ENCODE measurements at regions not wholly inside any gene's neighbourhood (a gene's known extent, or its start where the extent isn't known, plus 50 kb on each side); places are given as distances from the start of the nearest gene placed in this dataset.
"Not testable (repeated sequence)": the region's sequence is repeated elsewhere in the genome, so short reads cannot be mapped to it uniquely, and the experiment has no call there.

DNA sequence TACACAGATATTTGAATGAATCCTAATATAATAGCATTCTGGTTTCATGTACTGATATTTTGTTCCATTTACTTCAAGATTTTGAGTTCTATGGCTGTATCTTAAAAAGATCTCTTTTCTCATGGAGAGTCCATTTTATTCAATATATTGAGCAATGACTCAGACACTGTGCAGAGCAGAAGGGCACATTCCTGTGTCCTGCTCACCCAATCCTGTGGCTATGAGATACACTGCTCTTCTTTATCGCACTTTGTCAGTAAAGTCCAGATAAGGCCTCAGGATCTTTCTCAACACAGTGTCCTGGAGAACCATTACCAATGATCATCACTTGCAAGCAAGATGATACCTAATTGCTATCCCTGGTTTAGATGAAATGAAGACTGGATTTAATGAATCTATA, 155.0 kb downstream of the CYSLTR2 start:
- DNase-seq (ENCODE audit: low read depth in 2 of 2) = no peak

- no peak for DNase-seq (ENCODE audit: low read depth in 2 of 2)
These were observed 156.3 kb downstream of the CYSLTR2 start for GRCh38 chr13:48810013-48810412.

- no peak for DNase-seq (ENCODE audit: low read depth in 2 of 2)
These were observed 159.8 kb downstream of the CYSLTR2 start for GRCh38 chr13:48813518-48813917.

- no peak for DNase-seq (ENCODE audit: low read depth in 2 of 2)
These were observed 159.0 kb upstream of the FNDC3A start for GRCh38 chr13:48816700-48817099.

DNA sequence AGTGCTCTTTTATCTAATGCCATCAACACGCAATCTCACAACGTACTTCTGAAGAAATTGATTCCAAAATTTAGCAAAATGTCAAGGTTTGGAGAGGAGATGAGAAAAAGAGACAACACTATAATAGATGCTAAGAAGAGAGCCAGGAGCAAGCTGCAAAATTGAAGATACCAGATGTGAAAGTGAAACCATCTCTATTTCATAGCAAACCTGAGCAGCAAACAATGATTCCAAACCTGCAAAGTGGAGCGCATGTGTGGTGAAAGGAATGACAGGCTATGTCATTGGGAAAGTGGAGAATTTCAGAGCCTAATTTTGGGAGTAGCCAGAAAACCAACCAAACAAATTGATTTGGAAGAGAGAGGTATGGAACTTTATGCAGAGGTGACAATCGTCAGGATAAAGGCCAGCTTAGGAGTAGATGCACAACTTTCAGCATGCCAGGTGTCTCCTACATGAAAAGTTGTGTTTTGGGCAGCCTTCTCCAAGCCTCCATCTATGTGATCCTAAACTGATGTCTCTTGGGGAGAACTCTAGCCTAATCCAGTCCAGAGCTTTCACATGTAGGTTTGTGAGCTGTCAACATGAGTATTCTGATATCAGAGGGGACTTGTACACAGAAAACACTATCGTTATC, 158.4 kb upstream of the FNDC3A start:
- no peak for DNase-seq (ENCODE audit: low read depth in 2 of 2)

DNA sequence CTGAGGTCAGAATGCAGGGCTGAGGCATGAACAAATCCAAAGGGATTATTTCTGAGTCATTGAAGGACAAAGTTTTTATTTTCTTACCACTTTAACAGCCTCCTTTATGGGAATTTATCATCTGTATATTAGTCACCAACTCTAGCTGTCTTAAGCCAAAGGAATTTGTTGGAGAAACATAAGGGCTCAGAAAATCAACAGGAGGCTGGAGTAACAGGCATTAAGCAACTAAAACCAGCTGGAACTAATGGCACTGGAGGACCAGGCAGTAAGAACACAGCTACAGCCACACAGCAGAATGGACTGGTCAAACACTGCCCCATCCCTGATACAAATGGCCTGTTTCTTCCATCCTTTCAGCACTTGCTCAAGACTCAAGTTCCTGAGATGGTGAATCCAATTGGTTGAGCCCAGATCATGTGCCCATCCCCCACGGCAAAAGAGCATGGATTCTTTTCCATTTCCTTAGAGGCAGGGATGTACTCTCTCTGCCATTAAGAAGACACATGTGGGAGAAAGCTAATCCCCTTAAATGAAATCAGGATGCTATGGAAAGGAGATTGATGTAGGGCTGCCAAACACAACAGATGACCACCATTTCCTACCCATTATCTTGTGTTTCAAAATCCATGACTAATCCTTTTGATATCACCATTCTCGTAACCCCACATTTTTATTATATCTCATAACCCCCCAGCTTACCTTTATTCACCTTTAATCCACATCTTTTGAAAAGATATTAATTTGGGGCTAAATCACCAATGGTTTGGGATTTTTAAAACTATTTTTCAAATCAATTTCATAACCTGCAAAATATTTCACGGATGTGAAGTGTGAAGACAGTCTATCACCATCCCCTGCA, 157.0 kb upstream of the FNDC3A start:
- DNase-seq (ENCODE audit: low read depth in 2 of 2) = no peak

DNA sequence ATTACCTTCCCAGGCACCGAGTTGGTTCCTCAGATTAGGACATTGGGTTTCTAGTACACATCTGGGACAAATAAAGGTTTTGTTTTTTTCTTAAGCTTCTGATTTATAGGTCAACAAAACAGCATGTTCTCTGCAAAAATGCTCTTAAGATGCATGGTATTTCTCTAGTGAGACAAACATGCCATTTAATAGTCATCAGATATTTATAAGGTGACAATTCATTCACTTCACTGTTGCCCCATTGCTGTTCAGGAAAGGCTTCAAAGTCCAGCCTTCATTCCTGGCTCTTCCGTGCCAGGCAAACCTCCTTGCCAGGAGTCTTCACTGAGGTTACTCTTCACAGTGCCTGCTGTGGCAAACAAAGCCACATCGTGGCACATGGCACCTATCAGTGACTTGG, 156.3 kb upstream of the FNDC3A start:
- no peak for DNase-seq (ENCODE audit: low read depth in 2 of 2)

DNA sequence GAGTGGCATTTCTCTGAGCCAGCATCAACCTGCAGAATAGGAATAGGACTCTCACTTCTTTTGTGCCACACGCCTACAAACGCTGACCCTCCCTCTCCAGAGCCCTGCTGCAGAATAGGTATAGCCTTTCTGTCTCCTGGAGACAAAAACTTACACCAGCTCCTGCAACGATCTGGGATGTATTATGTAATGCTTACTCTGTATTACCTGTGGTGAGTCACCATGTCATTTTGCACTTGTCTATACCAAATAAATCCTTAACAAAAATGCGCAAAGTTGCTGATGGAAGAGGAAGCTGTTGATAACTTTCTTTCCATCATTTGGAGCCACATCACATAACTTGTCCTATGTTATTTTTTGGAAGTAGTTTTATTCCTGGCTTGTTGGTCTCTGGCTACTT, 155.8 kb upstream of the FNDC3A start:
- DNase-seq (ENCODE audit: low read depth in 2 of 2) = no peak

- not testable (repeated sequence) for DNase-seq (ENCODE audit: low read depth in 2 of 2)
These were observed 152.2 kb upstream of the FNDC3A start for GRCh38 chr13:48823526-48823925.

DNA sequence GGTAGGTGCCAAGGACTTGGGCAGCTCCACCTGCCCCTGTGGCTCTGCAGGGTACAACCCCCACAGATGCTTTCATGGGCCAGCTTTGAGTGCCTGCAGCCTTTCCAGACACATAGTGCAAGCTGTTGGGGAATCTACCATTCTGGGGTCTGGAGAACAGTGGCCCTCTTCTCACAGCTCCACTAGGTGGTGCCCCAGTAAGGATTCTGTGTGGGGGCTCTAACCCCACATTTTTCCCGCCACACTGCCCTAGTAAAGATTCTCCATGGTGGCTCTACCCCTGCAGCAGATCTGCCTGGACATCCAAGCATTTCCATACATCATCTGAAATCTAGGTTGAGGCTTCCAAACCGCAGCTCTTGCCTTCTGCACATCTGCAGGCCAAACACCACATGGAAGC, 149.7 kb upstream of the FNDC3A start:
- no peak for DNase-seq (ENCODE audit: low read depth in 2 of 2)

- not testable (repeated sequence) for DNase-seq (ENCODE audit: low read depth in 2 of 2)
These were observed 148.7 kb upstream of the FNDC3A start for GRCh38 chr13:48826922-48827454.

GRCh38 chr13:48827709-48828108, 148.0 kb upstream of the FNDC3A start:
- no peak for DNase-seq (ENCODE audit: low read depth in 2 of 2)

DNA sequence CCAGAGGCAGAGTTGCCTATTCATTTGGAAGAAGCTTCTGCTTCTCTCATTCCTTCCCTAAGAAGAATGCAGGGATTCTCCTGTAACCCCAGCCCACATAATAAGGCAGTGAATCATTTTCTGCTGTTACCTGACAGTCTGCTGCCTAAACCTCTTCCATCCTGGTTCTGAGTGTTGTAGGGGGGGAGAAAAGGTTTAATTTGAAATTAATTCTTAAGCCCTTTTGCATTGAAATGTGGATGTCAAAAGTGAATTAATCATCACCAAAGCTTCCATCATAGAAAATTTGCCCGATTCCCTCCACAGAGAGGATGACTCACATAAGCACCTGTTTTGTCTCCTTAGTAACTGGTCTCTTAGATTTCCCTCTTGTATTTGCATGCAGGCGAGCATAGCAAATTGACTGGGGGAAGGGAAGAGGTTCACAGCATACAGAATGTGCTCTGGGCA, 146.7 kb upstream of the FNDC3A start:
- no peak for DNase-seq (ENCODE audit: low read depth in 2 of 2)

GRCh38 chr13:48829536-48829935, 146.2 kb upstream of the FNDC3A start:
- no peak for DNase-seq (ENCODE audit: low read depth in 2 of 2)

- DNase-seq (ENCODE audit: low read depth in 2 of 2) = no peak
These were observed 144.5 kb upstream of the FNDC3A start for GRCh38 chr13:48831248-48831647.

GRCh38 chr13:48833412-48833811, 142.3 kb upstream of the FNDC3A start:
- no peak for DNase-seq (ENCODE audit: low read depth in 2 of 2)

GRCh38 chr13:48835326-48835725, 140.4 kb upstream of the FNDC3A start:
- DNase-seq (ENCODE audit: low read depth in 2 of 2) = not testable (repeated sequence)

DNA sequence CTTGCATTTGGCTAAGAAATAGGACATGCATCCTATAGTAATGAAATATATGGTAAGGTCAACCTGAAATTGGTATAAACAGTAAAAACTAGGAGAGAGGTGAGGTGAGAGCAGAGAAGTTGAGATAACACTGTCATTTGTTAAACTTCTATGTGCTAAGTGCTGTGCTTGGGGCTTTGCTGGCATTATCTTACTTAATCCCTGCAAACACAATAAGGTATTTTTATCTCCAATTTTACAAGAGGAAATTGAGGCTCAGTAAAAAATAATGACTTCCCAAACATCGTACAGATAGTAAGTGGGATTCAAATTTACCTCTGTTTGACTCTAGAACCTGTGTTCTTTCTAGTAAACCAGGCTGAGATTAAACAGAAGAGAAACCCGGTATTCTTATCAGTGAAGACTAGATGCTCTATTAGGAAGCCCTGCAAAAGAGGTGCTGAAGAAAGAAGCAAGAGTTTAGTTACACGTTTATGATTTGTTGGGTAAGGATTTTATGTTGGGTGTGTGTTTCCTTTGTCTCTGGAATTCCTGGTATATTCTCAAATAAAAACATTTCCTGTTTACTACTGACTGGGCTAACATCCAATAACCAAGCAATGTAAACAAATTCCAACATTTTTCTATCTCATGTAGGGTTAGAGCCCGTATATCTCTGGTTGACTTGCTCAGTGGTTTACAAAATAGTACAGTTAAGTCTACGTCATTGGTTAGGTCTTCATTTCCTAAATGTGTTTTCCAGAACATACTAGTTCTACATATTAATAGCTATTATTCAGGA, 137.3 kb upstream of the FNDC3A start:
- DNase-seq (ENCODE audit: low read depth in 2 of 2) = peak; percentile 56 to 71

DNA sequence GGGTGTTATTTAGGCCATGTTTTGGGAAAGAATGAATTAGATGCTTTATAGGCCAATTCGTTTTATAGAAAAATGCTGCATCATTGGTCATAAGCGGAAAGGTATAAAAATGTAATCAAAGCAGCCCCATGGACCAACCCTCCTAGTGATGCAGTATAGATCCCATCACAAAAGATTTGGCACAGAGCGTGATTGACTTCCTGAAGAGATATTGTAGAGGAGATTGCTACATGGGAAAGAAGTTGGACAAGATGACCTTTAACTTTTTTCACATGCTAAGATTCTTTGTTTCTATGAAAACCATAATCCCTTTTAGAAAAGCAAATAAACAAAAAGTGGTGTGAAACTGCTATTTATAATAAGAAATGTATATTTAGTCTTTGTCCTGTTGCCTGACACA, 136.5 kb upstream of the FNDC3A start:
- peak in 1 of 2 donors; percentile 54 for DNase-seq (ENCODE audit: low read depth in 2 of 2)

- no peak for DNase-seq (ENCODE audit: low read depth in 2 of 2)
These were observed 135.3 kb upstream of the FNDC3A start for GRCh38 chr13:48840366-48840765.

- peak in 1 of 2 donors; percentile 79 for DNase-seq (ENCODE audit: low read depth in 2 of 2)
These were observed 133.4 kb upstream of the FNDC3A start for GRCh38 chr13:48842316-48842715.

Data from dermis microvascular lymphatic vessel endothelial cell (primary cell).